HG02763 (cell line): ENCODE measurements at regions not wholly inside any gene's neighbourhood (a gene's known extent, or its start where the extent isn't known, plus 50 kb on each side); places are given as distances from the start of the nearest gene placed in this dataset.

Experiments used
- ATAC-seq: cut with Tn5 transposase; IDR thresholded peaks from one replicate; pipeline ENCODE4 v1.9.1; 2021; ENCODE audit warnings: mild to moderate bottlenecking, moderate library complexity; ENCODE audit not compliant: unreplicated experiment

- ATAC-seq, result no peak
Measured at GRCh38 chr3:118541796-118542195, 492.9 kb downstream of the IGSF11 start.

GRCh38 chr3:118543832-118544231 lies 490.8 kb downstream of the IGSF11 start:
- ATAC-seq, result no peak

GRCh38 chr3:118544458-118544857 lies 490.2 kb downstream of the IGSF11 start:
- ATAC-seq, result no peak

GRCh38 chr3:118548434-118548833 lies 486.2 kb downstream of the IGSF11 start:
- ATAC-seq, result no peak

GRCh38 chr3:118550122-118550521 lies 484.5 kb downstream of the IGSF11 start:
- ATAC-seq, result no peak

- no peak for ATAC-seq
Measured at GRCh38 chr3:118550556-118550955, 484.1 kb downstream of the IGSF11 start.

GRCh38 chr3:118554148-118554838 lies 480.4 kb downstream of the IGSF11 start:
- no peak for ATAC-seq

- ATAC-seq, result no peak
Measured at GRCh38 chr3:118556983-118557382, 477.7 kb downstream of the IGSF11 start.

- no peak for ATAC-seq
Measured at GRCh38 chr3:118557513-118557912, 477.1 kb downstream of the IGSF11 start.

GRCh38 chr3:118559286-118559685 lies 475.4 kb downstream of the IGSF11 start:
- ATAC-seq, result no peak

- no peak for ATAC-seq
Measured at GRCh38 chr3:118564800-118565199, 469.8 kb downstream of the IGSF11 start.

GRCh38 chr3:118573912-118574311 lies 460.7 kb downstream of the IGSF11 start:
- ATAC-seq, result no peak

GRCh38 chr3:118577055-118577777 lies 457.4 kb downstream of the IGSF11 start:
- no peak for ATAC-seq

GRCh38 chr3:118578559-118578958 lies 456.1 kb downstream of the IGSF11 start:
- ATAC-seq, result no peak

GRCh38 chr3:118587037-118587741 lies 447.5 kb downstream of the IGSF11 start:
- ATAC-seq, result no peak

GRCh38 chr3:118587847-118588246 lies 446.8 kb downstream of the IGSF11 start:
- no peak for ATAC-seq

GRCh38 chr3:118593277-118593670 lies 441.4 kb downstream of the IGSF11 start:
- no peak for ATAC-seq

- no peak for ATAC-seq
Measured at GRCh38 chr3:118597184-118597583, 437.5 kb downstream of the IGSF11 start.

GRCh38 chr3:118607915-118608820 lies 426.5 kb downstream of the IGSF11 start:
- ATAC-seq, result no peak

GRCh38 chr3:118618247-118619040 lies 416.2 kb downstream of the IGSF11 start:
- ATAC-seq, result no peak
